HG03571 (cell line): ENCODE measurements at regions not wholly inside any gene's neighbourhood (a gene's known extent, or its start where the extent isn't known, plus 50 kb on each side); places are given as distances from the start of the nearest gene placed in this dataset.
"Not testable (repeated sequence)": the region's sequence is repeated elsewhere in the genome, so short reads cannot be mapped to it uniquely, and the experiment has no call there.

Source experiments
- ATAC-seq: cut with Tn5 transposase; IDR thresholded peaks from one replicate; pipeline ENCODE4 v1.9.1; 2021; ENCODE audit not compliant: unreplicated experiment

- ATAC-seq, result no peak
Observed at GRCh38 chr6:167392631-167393316, 67.9 kb downstream of the TTLL2 start.

DNA sequence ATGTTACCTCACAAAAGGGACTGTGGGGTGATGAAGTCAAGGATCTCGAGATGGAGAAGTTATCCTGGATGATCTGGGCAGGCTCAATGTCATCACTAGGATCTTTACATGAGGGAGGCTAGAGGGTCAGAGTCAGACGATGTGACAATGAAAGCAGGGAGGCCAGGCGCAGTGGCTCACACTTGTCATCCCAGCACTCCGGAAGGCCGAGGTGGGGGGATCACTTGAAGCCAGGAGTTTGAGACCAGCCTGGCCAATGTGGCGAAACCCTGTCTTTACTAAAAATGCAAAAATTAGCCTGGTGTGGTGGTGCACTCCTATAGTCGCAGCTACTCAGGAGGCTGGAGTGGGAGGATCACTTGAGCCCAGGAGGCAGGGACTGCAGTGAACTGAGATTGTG is 68.8 kb downstream of the TTLL2 start:
- ATAC-seq, result no peak

GRCh38 chr6:167394339-167394738 is 69.5 kb downstream of the TTLL2 start:
- ATAC-seq, result no peak

DNA sequence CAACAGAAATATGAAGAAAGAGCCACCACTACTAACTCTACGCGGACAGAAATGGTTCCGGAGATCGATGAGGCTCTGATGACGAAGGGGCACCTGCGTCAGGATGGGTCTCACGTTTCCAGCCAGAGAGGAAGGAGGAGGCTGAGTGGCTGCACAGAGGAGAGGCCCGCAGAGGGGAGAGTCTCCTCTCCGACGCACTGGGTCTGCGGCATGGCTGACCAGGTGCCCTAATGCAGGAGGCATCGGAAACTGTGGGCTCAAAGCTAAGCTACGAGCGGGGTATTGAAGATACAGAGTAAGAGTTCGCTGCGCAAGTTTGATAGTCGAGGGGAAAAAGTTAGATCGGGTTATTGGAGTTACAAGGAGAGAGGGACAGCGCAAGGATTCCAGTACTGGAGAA is 69.9 kb downstream of the TTLL2 start:
- ATAC-seq, result no peak

- no peak for ATAC-seq
Observed at GRCh38 chr6:167396068-167396658, 71.3 kb downstream of the TTLL2 start.

- ATAC-seq, result no peak
Observed at GRCh38 chr6:167396659-167397490, 72.0 kb downstream of the TTLL2 start.

- ATAC-seq, result no peak
Observed at GRCh38 chr6:167397712-167398111, 72.8 kb downstream of the TTLL2 start.

- ATAC-seq, result no peak
Observed at GRCh38 chr6:167398214-167399050, 73.5 kb downstream of the TTLL2 start.

GRCh38 chr6:167399051-167399387 is 74.1 kb downstream of the TTLL2 start:
- no peak for ATAC-seq

GRCh38 chr6:167399599-167399998 is 74.7 kb downstream of the TTLL2 start:
- no peak for ATAC-seq

DNA sequence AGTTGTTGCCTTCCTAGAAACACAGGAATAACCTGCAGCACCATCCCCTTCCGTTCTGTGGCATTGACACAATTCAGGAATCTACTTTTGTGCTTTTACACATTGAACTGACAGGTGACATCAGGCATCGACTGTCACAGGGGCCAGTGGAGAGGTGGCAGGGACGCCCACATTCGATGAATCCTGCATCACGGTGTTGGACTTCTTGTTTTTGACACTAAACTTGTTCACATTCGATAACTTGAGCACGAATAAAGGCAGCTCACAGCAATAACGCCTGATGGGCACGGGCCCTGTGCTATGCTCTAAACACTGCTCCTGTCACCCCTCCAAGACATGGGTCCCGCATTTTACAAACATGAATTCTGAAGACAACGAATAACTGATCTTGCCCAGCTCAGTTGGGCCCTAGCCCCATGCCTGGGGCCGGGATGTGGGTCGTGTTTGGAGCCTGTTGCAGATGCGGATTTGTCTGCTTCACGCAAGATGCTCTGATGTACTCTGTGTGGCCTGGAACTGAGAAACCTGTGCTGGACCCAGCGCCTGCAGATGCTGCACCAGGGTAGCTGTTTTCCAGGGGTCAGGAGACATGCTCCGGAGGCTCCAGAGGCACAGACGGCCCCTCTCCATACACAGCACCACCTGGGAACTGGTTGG is 75.7 kb downstream of the TTLL2 start:
- no peak for ATAC-seq

DNA sequence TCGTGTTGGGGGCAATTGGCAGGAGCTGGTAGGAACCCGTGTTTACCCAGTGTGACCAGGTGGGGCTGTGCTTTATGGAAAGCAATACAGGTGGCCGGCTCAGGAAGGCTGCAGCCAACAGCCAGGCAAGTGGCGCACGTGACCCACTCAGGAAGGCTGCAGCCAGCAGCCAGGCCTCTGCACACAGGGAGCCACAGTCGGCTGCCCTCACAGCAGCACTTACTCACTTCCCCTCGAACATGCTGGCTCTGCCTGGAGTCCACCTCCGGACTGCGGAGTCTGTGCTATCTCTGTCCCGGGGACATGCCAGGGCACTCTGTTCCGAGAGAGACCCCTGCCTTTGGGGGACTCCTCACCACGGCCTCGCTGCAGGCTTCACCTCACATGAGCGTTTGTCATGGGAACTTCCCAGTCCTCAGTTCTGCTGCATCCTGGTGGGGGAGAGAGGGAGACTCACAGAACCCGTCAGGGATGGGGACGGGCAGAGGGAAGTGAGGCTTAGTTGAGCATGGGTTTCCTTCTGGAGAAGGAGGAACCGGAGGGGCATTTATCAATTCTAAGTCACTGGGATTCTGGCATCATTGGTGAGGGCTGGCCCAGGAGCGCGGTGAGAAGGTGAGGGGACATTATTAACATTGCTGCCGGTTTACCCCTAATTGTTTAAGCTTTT is 76.8 kb downstream of the TTLL2 start:
- no peak for ATAC-seq

DNA sequence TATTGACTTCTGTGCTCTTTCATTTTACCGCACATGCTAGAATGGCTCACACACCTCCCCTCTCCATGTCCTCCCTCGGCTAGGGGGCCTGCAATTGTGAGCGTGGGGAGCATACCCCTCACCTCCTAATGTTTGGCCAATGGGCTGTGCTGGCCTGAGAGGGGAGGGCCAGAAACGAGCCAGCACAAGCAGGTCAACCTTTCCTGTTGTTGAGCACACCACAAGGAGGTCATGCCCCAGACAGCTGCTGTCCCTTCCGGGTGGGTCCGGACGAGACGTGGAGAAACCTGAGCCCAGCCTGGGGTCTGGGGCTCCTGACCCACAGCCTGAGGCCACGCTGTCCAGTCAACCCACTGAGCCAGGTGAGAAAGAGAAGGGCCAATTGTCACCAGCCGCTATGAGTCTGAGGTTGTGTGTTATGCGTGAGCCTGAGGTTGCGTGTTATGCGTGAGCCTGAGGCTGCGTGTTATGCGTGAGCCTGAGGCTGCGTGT is 77.4 kb downstream of the TTLL2 start:
- ATAC-seq, result no peak

DNA sequence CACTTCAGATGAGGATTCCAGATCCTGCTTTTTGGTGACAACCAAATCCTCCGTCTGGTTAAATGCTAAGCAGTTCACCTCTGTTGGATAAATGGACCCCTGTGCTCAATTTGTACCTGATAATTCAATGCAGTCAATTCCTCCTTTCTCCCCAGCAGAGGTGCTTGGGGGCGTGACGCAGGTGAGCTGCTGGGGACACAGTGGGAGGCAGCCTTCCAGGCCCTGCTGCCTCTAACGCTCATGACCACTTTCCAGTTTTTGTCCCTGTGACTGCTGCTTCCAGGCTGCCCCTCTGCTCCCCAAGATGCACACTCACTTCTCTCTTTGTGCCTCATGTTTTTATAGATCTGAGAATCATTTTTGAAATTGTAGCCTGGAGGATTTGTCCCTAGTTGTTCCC is 78.5 kb downstream of the TTLL2 start:
- ATAC-seq, result no peak

DNA sequence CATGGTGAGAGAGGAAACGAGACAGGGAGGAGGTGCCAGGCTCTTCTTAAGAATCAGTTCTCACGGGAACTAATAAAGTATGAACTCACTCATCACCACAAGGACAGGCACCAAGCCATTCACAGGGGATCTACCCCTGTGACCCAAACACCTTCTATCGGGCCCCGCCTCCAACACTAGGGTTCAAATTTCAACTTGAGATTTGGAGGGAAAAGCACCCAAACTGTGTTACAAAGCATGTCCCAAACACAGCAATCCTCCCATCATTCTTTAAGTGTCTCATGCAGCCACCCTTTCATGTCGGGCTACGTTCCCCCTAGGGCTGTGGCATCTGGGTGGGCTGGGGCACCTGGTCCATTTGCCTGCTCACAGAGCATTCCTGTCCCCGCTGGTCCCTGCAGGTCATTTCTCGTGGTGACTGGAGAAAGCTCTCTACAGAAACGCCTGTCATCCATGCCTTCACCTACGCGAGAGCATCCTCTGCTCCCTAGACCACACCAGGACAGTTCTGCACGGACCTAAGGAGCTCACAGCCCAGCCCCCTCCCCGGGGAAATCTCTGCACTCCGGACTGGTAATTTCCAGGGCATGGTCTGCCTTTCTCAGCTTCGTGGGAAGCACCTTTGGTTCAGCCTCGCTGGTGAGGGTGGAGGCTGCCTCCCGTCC is 79.6 kb downstream of the TTLL2 start:
- ATAC-seq, result no peak

- ATAC-seq, result no peak
Observed at GRCh38 chr6:167405778-167406532, 81.1 kb downstream of the TTLL2 start.

DNA sequence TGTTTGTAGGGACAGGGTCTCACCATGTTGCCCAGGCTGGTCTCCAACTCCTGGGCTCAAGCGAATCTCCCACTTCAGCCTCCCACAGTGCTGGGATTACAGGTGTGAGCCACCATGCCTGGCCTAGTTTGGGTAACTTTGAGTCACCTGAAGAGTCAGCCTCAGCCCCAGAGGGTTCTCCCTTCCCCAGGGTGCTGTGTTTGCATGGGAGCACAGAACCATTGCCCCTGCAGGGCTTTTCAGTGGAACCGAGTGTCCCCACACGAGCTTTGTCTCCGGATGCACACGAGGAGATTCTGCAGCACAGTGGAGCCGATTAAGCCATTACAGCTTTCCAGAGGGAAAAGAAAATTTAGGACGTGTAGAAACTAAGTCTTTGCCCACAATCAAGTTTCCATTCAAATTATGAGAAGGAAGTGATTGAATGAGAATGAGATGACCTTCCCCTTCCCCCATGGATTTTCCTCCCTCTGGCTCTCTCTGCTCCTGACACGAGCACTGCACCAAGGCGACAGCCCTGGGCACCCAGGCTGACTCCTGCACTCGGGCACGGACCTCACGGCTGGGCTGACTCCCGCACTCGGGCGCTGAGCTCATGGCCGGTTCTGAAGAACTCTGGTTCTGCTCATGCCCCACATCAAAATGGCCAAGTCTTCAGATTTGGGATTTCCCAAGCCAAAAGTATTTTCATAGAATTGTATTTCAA is 81.8 kb downstream of the TTLL2 start:
- not testable (repeated sequence) for ATAC-seq
